GM19351 (cell line): ENCODE measurements at regions not wholly inside any gene's neighbourhood (a gene's known extent, or its start where the extent isn't known, plus 50 kb on each side); places are given as distances from the start of the nearest gene placed in this dataset.
"Not testable (repeated sequence)": the region's sequence is repeated elsewhere in the genome, so short reads cannot be mapped to it uniquely, and the experiment has no call there.

Source experiments
- ATAC-seq: cut with Tn5 transposase; IDR thresholded peaks from one replicate; pipeline ENCODE4 v1.9.1; 2021; ENCODE audit warnings: mild to moderate bottlenecking, moderate library complexity; ENCODE audit not compliant: unreplicated experiment

DNA sequence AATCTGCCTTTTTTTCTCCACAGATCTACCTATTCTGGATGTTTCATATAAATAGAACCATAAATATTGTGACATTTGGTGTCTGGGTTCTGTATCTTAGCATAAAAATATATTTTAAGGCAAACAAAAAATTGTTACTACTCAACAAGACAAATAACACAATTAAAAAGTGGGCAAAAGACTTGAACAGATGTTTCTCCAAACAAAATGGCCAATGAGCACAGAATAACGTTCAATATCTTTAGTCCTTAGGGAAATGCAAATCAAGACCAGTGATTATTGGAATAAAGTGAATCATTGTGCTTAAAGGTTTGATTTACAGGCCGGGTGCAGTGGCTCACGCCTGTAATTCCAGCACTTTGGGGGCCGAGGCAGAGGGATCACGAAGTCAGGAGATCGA is 1331.3 kb downstream of the AACS start:
- ATAC-seq = no peak

GRCh38 chr12:126397071-126397581 is 1331.9 kb downstream of the AACS start:
- no peak for ATAC-seq

DNA sequence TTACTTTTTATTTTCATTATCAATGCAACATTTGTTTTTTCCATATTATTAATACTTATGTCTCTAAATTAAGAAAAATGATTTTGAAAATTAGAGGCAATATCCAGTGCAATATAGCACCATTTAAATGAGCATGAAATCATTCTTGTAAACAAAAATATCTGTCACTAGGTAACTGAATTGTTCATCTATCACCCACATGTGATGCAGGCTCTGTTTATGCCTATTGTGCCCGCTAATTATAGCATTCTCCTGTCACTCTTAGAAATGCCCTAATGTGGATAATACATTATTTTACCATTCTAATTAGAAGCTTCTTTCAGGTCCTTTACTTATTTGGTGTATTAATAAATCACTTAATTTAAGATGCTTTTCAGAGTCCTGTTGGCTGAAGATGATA is 1332.4 kb downstream of the AACS start:
- ATAC-seq = no peak

- ATAC-seq = no peak
These were observed 1335.6 kb downstream of the AACS start for GRCh38 chr12:126400831-126401230.

DNA sequence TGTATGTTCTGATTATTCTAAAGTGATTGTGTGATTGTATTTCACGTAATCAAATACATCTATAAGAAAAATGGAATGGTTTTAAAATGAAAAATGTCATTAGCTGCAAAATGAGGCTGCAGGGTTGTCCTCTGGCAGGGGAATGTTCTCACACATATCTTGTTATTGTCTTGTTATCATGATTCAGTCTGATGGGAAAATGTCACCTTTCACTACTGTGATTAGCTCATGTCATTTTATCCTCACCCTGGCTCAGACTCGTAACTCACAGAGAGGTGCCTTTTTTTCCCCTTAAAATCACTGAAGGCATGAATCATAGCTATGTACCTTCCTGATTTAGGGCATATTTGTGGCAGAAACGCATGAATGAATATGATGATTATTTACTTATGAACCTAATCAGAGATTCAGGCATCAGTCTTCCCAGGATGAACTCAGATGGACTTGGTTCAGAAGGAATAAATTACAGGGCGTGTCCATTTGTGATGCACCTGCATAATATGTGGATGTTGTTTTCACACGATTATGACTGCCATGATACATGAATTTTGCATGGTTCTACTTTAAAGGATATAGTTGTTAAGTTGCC is 1339.2 kb downstream of the AACS start:
- ATAC-seq = no peak

DNA sequence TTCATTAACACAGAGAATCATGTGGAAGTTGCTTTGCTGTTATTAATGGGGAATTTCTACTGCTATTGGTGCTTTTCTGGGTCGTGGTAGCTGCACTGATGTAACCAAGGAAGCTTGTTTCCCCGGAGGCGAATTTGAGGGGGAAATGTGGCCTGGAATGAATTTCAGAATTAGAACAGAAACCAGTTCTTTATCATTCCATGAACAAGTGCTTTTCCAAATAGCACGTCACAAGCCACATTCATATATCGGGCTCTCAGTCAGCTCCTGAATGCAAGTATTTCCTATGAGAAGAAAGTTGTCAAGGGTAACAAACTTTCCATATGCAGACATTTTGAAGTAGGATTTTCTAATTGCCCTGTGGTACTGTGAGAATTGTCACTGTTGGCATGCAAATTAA is 1353.2 kb downstream of the AACS start:
- no peak for ATAC-seq

DNA sequence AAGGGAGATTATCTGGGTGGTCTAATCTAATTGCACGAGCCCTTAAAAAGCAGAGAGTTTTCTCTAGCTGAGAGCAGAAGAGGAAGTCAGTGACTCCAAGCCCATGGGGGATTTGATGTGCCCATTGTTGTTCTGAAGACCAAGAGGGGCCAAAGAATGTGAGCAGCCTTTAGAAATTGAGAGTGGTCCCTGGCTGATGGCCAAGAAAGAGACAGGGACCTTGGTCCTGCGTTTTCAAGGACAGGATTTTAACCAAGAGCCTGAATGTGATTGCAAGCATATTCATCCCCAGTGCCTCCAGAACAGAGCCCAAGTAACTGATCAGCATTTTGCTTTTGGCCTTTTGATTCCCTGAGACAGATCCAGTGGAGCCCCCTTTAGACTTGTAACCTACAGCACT is 1353.9 kb downstream of the AACS start:
- no peak for ATAC-seq

DNA sequence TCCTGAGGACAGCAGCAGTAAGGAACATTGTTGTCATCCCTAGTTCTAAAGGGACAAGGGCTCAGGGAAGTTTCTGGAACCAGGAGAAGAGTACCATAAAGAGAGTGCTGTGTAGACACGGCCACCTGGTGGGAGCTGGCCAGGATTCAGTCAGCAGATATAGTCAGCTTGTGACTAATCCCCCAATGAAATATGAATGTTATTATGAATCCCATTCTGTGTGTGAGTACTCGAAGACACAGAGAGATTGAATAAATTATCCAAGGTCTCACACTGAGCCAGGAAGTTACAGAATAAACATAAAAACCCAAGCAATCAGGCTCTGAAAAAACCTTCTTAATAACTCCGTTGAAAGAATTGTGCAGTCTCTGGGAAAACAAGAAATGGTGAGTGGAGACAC is 1359.5 kb downstream of the AACS start:
- ATAC-seq = no peak

DNA sequence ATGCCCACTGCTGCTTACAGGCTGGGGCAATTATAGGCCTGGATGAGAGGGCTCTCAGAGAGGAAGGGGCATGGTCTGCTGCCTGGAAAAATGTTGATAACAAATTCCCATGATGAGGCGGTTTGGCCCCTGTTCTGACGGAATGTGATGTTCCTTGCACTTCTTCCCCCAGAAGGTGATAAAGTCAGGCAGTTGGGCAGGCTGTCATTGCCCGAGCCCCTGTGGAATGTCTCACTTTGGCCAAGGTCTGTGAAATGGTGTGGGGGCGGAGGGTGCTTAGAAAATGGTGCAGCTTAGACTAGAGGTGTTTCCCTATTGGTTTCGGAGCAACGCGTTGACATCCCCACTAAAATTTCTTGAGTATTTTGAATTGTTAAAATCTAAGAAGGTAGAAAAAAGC is 1360.0 kb downstream of the AACS start:
- no peak for ATAC-seq

DNA sequence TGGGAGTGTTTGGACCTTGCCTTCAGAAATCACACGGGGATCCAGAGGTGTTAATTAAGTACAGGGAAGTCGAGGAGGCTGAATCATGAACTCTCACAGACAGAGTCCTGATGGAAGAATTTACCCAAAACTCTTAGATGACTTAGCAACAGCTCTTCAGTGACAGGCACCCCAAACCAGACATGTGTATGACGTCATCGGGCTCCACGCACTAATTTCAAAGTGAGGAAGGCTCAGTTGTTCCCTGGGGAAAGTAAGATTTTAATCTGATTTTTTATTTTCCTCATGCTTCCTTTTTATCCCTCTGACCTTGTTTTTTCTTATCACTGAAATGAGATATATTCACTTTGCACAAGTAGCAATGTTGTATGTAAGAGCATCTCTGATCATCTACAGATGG is 1363.5 kb downstream of the AACS start:
- no peak for ATAC-seq

- ATAC-seq = no peak
These were observed 1365.7 kb downstream of the AACS start for GRCh38 chr12:126430921-126431320.

DNA sequence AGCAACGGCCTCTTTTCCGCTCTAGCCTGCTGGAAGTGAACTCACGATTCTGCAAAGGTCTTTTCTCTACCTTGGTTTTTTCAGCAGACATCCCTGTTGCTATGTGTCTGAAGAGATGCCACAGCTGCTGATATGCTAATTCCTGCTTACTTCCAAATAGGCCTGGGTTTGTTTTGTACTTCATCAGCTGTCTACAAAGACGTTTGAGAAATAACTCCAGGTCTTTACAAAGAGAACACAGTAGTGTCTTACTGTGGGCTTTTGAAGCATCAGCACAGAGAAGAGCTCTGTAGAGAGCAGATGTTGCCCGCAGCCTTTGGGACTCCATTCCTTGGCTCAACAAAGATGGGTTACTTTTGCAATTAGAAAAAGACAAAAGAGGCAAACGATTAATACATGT is 1366.5 kb downstream of the AACS start:
- ATAC-seq = no peak

GRCh38 chr12:126432780-126433179 is 1367.5 kb downstream of the AACS start:
- ATAC-seq = no peak

GRCh38 chr12:126434412-126434985 is 1369.3 kb downstream of the AACS start:
- no peak for ATAC-seq

GRCh38 chr12:126436041-126436440 is 1370.8 kb downstream of the AACS start:
- no peak for ATAC-seq

- no peak for ATAC-seq
These were observed 1372.7 kb downstream of the AACS start for GRCh38 chr12:126437934-126438333.

GRCh38 chr12:126443977-126444376 is 1378.7 kb downstream of the AACS start:
- ATAC-seq = no peak

- ATAC-seq = no peak
These were observed 1382.1 kb downstream of the AACS start for GRCh38 chr12:126447346-126447745.

GRCh38 chr12:126451809-126452208 is 1386.6 kb downstream of the AACS start:
- ATAC-seq = no peak

- ATAC-seq = not testable (repeated sequence)
These were observed 1387.5 kb downstream of the AACS start for GRCh38 chr12:126452686-126453085.

DNA sequence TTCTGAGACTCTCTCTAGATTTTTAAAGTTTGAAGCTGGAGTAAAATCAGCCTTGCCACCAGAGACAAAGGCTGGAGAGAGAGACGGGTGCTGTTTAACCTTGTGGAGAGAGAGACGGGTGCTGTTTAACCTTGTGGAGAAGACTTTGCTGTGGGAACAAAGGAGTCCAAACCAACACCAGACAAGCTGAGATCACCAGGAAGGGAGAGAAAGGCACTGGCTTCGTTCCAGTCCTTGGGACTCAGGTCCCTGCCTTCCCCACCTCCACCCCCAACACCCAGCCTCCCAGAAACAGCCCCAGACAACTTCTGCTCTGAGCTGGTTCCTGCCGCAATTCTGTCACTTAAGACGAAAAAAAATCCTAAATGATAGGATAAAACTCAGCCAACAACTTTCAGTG is 1389.3 kb downstream of the AACS start:
- ATAC-seq = no peak

- ATAC-seq = no peak
These were observed 1392.5 kb downstream of the AACS start for GRCh38 chr12:126457776-126458175.

- ATAC-seq = no peak
These were observed 1398.9 kb downstream of the AACS start for GRCh38 chr12:126464153-126464552.
